GM10266 (cell line): ENCODE measurements at regions not wholly inside any gene's neighbourhood (a gene's known extent, or its start where the extent isn't known, plus 50 kb on each side); places are given as distances from the start of the nearest gene placed in this dataset.

ENCODE experiments used
- DNase-seq: peaks from one replicate; pipeline ENCODE4 v3.0.0; 2012; ENCODE audit errors: extremely low spot score
- CTCF ChIP-seq: IDR thresholded peaks from 2 replicates; pipeline ENCODE4 v1.5.1; 2012; ENCODE audit warnings: mild to moderate bottlenecking, low read depth; ENCODE audit not compliant: control insufficient read depth, insufficient read depth; ENCODE audit errors: missing control alignments

GRCh38 chr16:5200123-5200522 lies 102.5 kb upstream of the EEF2KMT start:
- TF ChIP-seq CTCF: no peak
- no peak for DNase-seq

DNA sequence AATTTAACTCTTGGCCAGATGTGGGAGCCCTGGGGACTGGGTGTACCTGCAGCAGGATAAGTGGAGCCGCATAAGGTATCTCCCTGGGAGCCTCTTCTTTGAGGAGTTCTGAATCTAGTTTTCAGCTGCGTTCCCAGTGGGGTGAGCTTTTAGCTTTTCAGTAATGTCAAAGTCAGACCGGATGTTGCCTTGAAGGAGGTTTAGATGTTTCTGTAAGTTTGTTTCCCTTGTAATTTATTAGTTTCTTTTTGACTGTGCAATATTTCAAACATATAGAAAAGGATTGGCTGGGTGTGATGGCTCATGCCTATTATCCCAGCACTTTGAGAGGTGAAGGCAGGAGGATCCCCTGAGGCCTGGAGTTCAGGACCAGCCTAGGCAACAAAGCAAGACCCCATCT lies 98.6 kb upstream of the EEF2KMT start:
- TF ChIP-seq CTCF: no peak

GRCh38 chr16:5193861-5194260 lies 96.3 kb upstream of the EEF2KMT start:
- no peak for TF ChIP-seq CTCF
- DNase-seq: no peak

More for the DNA sequence above, 98.6 kb upstream of the EEF2KMT start:
- no peak for DNase-seq

DNA sequence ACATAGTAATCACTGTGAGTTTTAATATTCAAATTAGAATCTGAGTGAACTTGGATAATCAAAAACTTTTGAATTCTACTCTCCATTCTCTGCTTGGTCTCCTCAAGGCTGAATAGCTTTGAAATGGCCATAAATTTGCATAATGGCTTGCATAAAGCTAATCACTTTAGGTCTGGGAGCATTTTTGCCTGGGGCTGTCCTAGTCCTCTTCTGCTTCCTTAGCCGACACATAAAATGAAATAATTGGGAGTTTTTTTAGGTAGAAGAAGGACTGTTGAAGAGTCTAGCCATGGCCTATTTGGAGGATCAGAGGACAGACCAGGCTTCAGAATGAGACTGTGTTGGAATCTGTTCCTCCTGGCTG lies 91.4 kb upstream of the EEF2KMT start:
- TF ChIP-seq CTCF: no peak

GRCh38 chr16:5188318-5188988 lies 90.9 kb upstream of the EEF2KMT start:
- TF ChIP-seq CTCF: no peak
- no peak for DNase-seq

More for the DNA sequence above, 91.4 kb upstream of the EEF2KMT start:
- DNase-seq: no peak

DNA sequence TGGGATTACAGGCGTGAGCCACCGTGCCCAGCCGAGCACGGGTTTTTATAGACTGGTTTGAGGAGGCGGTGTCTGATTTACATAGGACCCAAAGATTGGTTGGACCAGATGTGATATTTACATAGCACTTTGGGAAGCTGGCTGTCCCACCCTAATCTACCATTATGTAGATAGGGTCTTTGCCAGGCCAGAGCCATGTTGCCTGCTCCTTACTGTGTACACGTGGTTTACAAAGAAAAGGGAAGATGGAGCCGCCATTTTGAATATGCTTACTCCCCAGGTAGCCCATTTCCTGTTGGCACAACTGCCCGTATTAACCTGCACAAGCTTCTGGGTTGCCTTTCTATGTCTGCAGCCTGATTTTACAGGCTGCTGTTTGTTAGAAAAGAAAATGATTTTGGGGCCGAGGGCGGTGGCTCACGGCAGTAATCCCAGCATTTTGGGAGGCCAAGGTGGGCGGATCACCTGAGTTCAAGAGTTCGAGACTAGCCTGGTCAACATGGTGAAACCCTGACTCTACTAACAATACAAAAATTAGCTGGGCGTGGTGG lies 89.9 kb upstream of the EEF2KMT start:
- no peak for TF ChIP-seq CTCF
- no peak for DNase-seq

DNA sequence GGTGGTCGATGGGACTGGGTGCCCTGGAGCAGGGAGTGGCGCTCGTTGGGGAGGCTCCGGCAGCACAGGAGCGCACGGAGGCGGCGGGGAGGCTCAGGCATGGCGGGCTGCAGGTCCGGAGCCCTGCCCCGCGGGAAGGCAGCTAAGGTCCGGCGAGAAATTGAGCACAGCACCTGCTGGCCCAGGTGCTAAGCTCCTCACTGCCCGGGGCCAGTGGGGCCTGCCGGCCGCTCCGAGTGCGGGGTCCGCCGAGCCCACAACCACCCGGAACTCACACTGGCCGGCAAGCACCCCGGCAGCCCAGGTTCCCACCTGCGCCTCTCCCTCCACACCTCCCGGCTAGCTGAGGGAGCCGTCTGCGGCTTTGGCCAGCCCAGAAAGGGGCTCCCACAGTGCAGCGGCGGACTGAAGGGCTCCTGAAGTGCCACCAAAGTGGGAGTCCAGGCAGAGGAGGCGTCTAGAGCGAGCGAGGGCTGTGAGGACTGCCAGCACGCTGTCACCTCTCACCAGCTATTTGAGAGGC lies 88.8 kb upstream of the EEF2KMT start:
- no peak for TF ChIP-seq CTCF
- DNase-seq: no peak
